MCF 10A (cell line): ENCODE measurements at regions not wholly inside any gene's neighbourhood (a gene's known extent, or its start where the extent isn't known, plus 50 kb on each side); places are given as distances from the start of the nearest gene placed in this dataset.

Experiments
- BruUV-seq: library from RNA; stranded (reverse); fragments of 400-500 nt; replicated peaks from 2 replicates; lab custom pipeline; 2021; lab: Mats Ljungman, UMichigan
- CTCF ChIA-PET: fragments of 300-600 bp; sonication (Branson Sonifier 250); formaldehyde crosslinking; extraction: SDS; loops from one replicate; lab custom pipeline; 2021; ENCODE audit warnings: antibody characterized with exemption, inconsistent platforms; lab: Yijun Ruan, JAX
- POLR2A ChIA-PET: fragments of 300-600, 350-650 bp; sonication (Branson Sonifier 250); formaldehyde crosslinking; extraction: SDS; loops from one replicate; lab custom pipeline; 2020; ENCODE audit warnings: antibody characterized with exemption, inconsistent platforms; lab: Yijun Ruan, JAX
- DNase-seq: peaks from one replicate; pipeline ENCODE4 v3.0.0-alpha.2; 2018; ENCODE audit not compliant: unreplicated experiment
- H3K27ac Mint-ChIP-seq: one replicate; pipeline ENCODE4 v1.8.0; 2022; ENCODE audit warnings: mild to moderate bottlenecking, low read depth, mixed read lengths; ENCODE audit not compliant: unreplicated experiment
- H3K27me3 Mint-ChIP-seq: one replicate; pipeline ENCODE4 v1.8.0; 2022; ENCODE audit warnings: mixed read lengths; ENCODE audit not compliant: insufficient read depth, unreplicated experiment
- H3K36me3 Mint-ChIP-seq: one replicate; pipeline ENCODE4 v1.8.0; 2022; ENCODE audit warnings: mild to moderate bottlenecking, moderate library complexity, mixed read lengths; ENCODE audit not compliant: insufficient read depth, unreplicated experiment
- H3K4me1 Mint-ChIP-seq: one replicate; pipeline ENCODE4 v1.8.0; 2022; ENCODE audit warnings: mixed read lengths; ENCODE audit not compliant: insufficient read depth, unreplicated experiment
- H3K4me3 Mint-ChIP-seq: one replicate; pipeline ENCODE4 v1.8.0; 2022; ENCODE audit warnings: mild to moderate bottlenecking, moderate library complexity, mixed read lengths; ENCODE audit not compliant: unreplicated experiment
- H3K9me3 Mint-ChIP-seq: one replicate; pipeline ENCODE4 v1.8.0; 2022; ENCODE audit warnings: mixed read lengths; ENCODE audit not compliant: unreplicated experiment
- CTCF ChIP-seq: fragments of 200-600 bp; IDR thresholded peaks from one replicate; pipeline ENCODE4 v1.8.0; 2022; ENCODE audit warnings: antibody characterized with exemption, mild to moderate bottlenecking; ENCODE audit not compliant: unreplicated experiment
- intact Hi-C: fragments of 100-400 bp; cut with micrococcal nuclease; formaldehyde crosslinking; loops from 2 replicates; pipeline ENCODE4 v1.14.1; 2022

GRCh38 chr15:70262591-70263274 is 165.0 kb upstream of the TLE3 start:
- no TSS peak for BruUV-seq
- no peaks in the 10 kb centered on the region for H3K27me3 Mint-ChIP-seq
- H3K4me1 Mint-ChIP-seq: peaks cover 14% of the 10 kb centered on the region
- H3K27ac Mint-ChIP-seq: no peak overlapping the region
- H3K4me3 Mint-ChIP-seq: no peak overlapping the region
- no peak for TF ChIP-seq CTCF
- no peak for DNase-seq
- no peaks in the 10 kb centered on the region for H3K9me3 Mint-ChIP-seq
- H3K36me3 Mint-ChIP-seq: no peaks in the 10 kb centered on the region
- ChIA-PET CTCF (interaction anchor here (1.2 kb wide), 1 partner anchor 785 kb away, joined by 4 read pairs; no protein-coding TSS in a partner anchor), POLR2A (no interaction called here)
- intact Hi-C loops: no loop called here

GRCh38 chr15:70262171-70262570 is 164.5 kb upstream of the TLE3 start:
- POLR2A ChIA-PET: no interaction called here
- BruUV-seq: no TSS peak

GRCh38 chr15:70261083-70261482 is 163.4 kb upstream of the TLE3 start:
- ChIA-PET CTCF (no interaction called here), POLR2A (no interaction called here)
- BruUV-seq: no TSS peak
- Mint-ChIP-seq H3K27ac (no peak overlapping the region), H3K4me3 (no peak overlapping the region), H3K27me3 (peaks cover 9% of the 10 kb centered on the region), H3K4me1 (no peaks in the 10 kb centered on the region), H3K9me3 (no peaks in the 10 kb centered on the region), H3K36me3 (no peaks in the 10 kb centered on the region)
- DNase-seq: no peak
- intact Hi-C loops: no loop called here
- TF ChIP-seq CTCF: no peak

More at GRCh38 chr15:70262171-70262570, 164.5 kb upstream of the TLE3 start:
- no peak for TF ChIP-seq CTCF
- DNase-seq: no peak
- Mint-ChIP-seq H3K4me1 (peaks cover 8% of the 10 kb centered on the region), H3K9me3 (no peaks in the 10 kb centered on the region), H3K36me3 (no peaks in the 10 kb centered on the region), H3K27ac (no peak overlapping the region), H3K27me3 (no peaks in the 10 kb centered on the region), H3K4me3 (no peak overlapping the region)
- intact Hi-C loops: no loop called here
- CTCF ChIA-PET: no interaction called here

GRCh38 chr15:70260580-70260979 is 162.9 kb upstream of the TLE3 start:
- no peaks in the 10 kb centered on the region for H3K36me3 Mint-ChIP-seq
- ChIA-PET POLR2A (no interaction called here), CTCF (no interaction called here)
- H3K9me3 Mint-ChIP-seq: no peaks in the 10 kb centered on the region
- intact Hi-C loops: no loop called here
- H3K27me3 Mint-ChIP-seq: peaks cover 14% of the 10 kb centered on the region
- no peaks in the 10 kb centered on the region for H3K4me1 Mint-ChIP-seq
- H3K4me3 Mint-ChIP-seq: no peak overlapping the region
- no TSS peak for BruUV-seq
- no peak for TF ChIP-seq CTCF
- no peak overlapping the region for H3K27ac Mint-ChIP-seq
- no peak for DNase-seq
